Liver (tissue), 8 donors: ENCODE measurements at regions not wholly inside any gene's neighbourhood (a gene's known extent, or its start where the extent isn't known, plus 50 kb on each side); places are given as distances from the start of the nearest gene placed in this dataset.

Source experiments
- DNase-seq: peaks from one replicate; pipeline ENCODE4 v3.0.0-alpha.2; 2017; ENCODE audit warnings: low spot score
- H3K27ac ChIP-seq, 2 donors: one replicate each; pipeline ENCODE4 v1.7.0; 2013; ENCODE audit warnings: inconsistent platforms in 2 of 2, low read length in 2 of 2, control low read depth in 1 of 2, low read depth in 1 of 2, mild to moderate bottlenecking in 1 of 2
- H3K27me3 ChIP-seq, 4 donors: one replicate each; pipeline versions ENCODE4 v1.6.1 to v1.7.0; 2013; ENCODE audit warnings: low read length in 3 of 4, inconsistent platforms in 1 of 4, mild to moderate bottlenecking in 1 of 4, moderate library complexity in 1 of 4; ENCODE audit not compliant: control insufficient read depth in 4 of 4, insufficient read depth in 4 of 4
- H3K36me3 ChIP-seq, 4 donors: one replicate each; pipeline versions ENCODE4 v1.6.1 to v1.7.0; 2013; ENCODE audit warnings: low read length in 3 of 4, mild to moderate bottlenecking in 3 of 4, low read depth in 1 of 4, moderate library complexity in 1 of 4; ENCODE audit not compliant: control insufficient read depth in 4 of 4, insufficient read depth in 3 of 4
- H3K4me1 ChIP-seq, 4 donors: one replicate each; pipeline versions ENCODE4 v1.6.1 to v1.7.0; 2013; ENCODE audit warnings: low read length in 3 of 4, mild to moderate bottlenecking in 3 of 4, moderate library complexity in 1 of 4; ENCODE audit not compliant: control insufficient read depth in 4 of 4, insufficient read depth in 4 of 4
- H3K4me3 ChIP-seq, 3 donors: one replicate each; pipeline versions ENCODE4 v1.6.1 to v1.7.0; 2013; ENCODE audit warnings: low read length in 3 of 3, control low read depth in 1 of 3, low read depth in 1 of 3, mild to moderate bottlenecking in 1 of 3
- H3K9ac ChIP-seq, 2 donors: one replicate each; pipeline ENCODE4 v1.7.0; 2013; ENCODE audit warnings: low read length in 2 of 2, mild to moderate bottlenecking in 2 of 2, moderate library complexity in 2 of 2, control low read depth in 1 of 2, low read depth in 1 of 2
- H3K9me3 ChIP-seq, 4 donors: one replicate each; pipeline versions ENCODE4 v1.6.1 to v1.7.0; 2013; ENCODE audit warnings: low read length in 3 of 4; ENCODE audit not compliant: control insufficient read depth in 4 of 4
- EGR1 ChIP-seq, 2 donors: IDR thresholded peaks; 2 replicates each; pipeline ENCODE4 v1.6.1; 2016 to 2018; ENCODE audit warnings: antibody characterized with exemption in 2 of 2, low read depth in 2 of 2
- FOXA1 ChIP-seq: IDR thresholded peaks from 2 replicates; pipeline ENCODE4 v1.6.1; 2016; ENCODE audit warnings: antibody characterized with exemption
- FOXA2 ChIP-seq: IDR thresholded peaks from 2 replicates; pipeline ENCODE4 v1.6.1; 2016; ENCODE audit warnings: antibody characterized with exemption
- GABPA ChIP-seq, 2 donors: IDR thresholded peaks in 1 of 2; conservative IDR thresholded peaks in 1 of 2; 2 replicates each; pipeline ENCODE4 v1.6.1; 2016; ENCODE audit warnings: antibody characterized with exemption in 2 of 2, mild to moderate bottlenecking in 1 of 2, moderate library complexity in 1 of 2
- HNF4A ChIP-seq, 2 donors: conservative IDR thresholded peaks; 2 replicates each; pipeline ENCODE4 v1.6.1; 2016; ENCODE audit warnings: antibody characterized with exemption in 2 of 2, mild to moderate bottlenecking in 2 of 2
- HNF4G ChIP-seq: IDR thresholded peaks from 2 replicates; pipeline ENCODE4 v1.6.1; 2016; ENCODE audit warnings: antibody characterized with exemption
- JUND ChIP-seq, 2 donors: IDR thresholded peaks; 2 replicates each; pipeline ENCODE4 v1.6.1; 2016; ENCODE audit warnings: antibody characterized with exemption in 2 of 2
- NR2F2 ChIP-seq: IDR thresholded peaks from 2 replicates; pipeline ENCODE4 v1.6.1; 2016; ENCODE audit warnings: antibody characterized with exemption
- RAD21 ChIP-seq, 2 donors: IDR thresholded peaks; 2 replicates each; pipeline ENCODE4 v1.6.1; 2016; ENCODE audit warnings: antibody characterized with exemption in 2 of 2, mild to moderate bottlenecking in 2 of 2
- RXRA ChIP-seq, 2 donors: IDR thresholded peaks; 2 replicates each; pipeline ENCODE4 v1.6.1; 2017 to 2018; ENCODE audit warnings: antibody characterized with exemption in 2 of 2, mild to moderate bottlenecking in 1 of 2
- SP1 ChIP-seq: IDR thresholded peaks from 2 replicates; pipeline ENCODE4 v1.6.1; 2018; ENCODE audit warnings: antibody characterized with exemption, mild to moderate bottlenecking
- TAF1 ChIP-seq: conservative IDR thresholded peaks from 2 replicates; pipeline ENCODE4 v1.6.1; 2016; ENCODE audit warnings: antibody characterized with exemption, mild to moderate bottlenecking
- YY1 ChIP-seq: IDR thresholded peaks from 2 replicates; pipeline ENCODE4 v1.6.1; 2016; ENCODE audit warnings: antibody characterized with exemption, mild to moderate bottlenecking
- WGBS: extraction: QIAGEN DNeasy Blood & Tissue Kit; methylation state at CpG from one replicate; pipeline ENCODE4 v1.1.7; 2013; 5-methylcytosine and 5-hydroxymethylcytosine counted together
- TF ChIP-seq, protein P1 (sequence below): IDR thresholded peaks from 2 replicates; pipeline ENCODE4 v1.6.1; 2016; ENCODE audit warnings: antibody characterized with exemption, mild to moderate bottlenecking
- TF ChIP-seq, protein P2 (sequence below): IDR thresholded peaks from 2 replicates; pipeline ENCODE4 v1.6.1; 2016; ENCODE audit warnings: antibody characterized with exemption
- TF ChIP-seq, protein P3 (sequence below): IDR thresholded peaks from 2 replicates; pipeline ENCODE4 v1.6.1; 2016; ENCODE audit warnings: antibody characterized with exemption
- TF ChIP-seq, protein P4 (sequence below): IDR thresholded peaks from 2 replicates; pipeline ENCODE4 v1.6.1; 2016; ENCODE audit warnings: antibody characterized with exemption
- TF ChIP-seq, protein P5 (sequence below): fragments of 150-350 bp; IDR thresholded peaks from 2 replicates; pipeline ENCODE4 v1.5.1; 2017; ENCODE audit warnings: improper control_type of control experiment, low read depth, low read length; ENCODE audit not compliant: missing input control
- donor health status: healthy.
- donor health status: healthy.
- donor health status: healthy.
- donor health status: healthy.
- donor health status: healthy.

DNA sequence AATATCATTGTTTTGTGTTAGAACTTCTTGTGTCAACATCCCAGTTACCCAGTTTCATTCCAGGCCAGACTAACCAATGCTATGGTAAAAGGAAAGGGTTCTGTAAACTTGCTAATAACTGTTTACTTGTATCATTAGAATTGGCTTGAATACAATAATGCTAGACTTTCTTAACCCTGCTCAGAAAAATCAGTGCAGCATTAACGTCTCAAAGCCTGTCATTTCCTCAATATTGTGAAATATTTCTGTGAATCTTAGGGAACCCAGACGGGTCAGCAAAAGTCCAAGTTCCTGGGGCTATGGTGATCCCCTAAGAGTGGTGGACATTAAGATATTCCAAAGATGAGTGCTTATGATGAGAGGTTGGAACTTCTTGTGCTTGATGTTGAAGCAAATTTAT is 541.2 kb upstream of the MAGEB18 start:
- no peak overlapping the region for H3K4me3 ChIP-seq
- H3K4me1 ChIP-seq, result no peaks in the 10 kb centered on the region
- H3K9ac ChIP-seq, result no peak overlapping the region
- no peaks in the 10 kb centered on the region for H3K9me3 ChIP-seq
- no peak for DNase-seq
- H3K36me3 ChIP-seq, result no peaks in the 10 kb centered on the region
- no peak overlapping the region for H3K27ac ChIP-seq
- WGBS, result 44% methylated on average over 2 of the region's 2 CpGs
- H3K27me3 ChIP-seq, result no peaks in the 10 kb centered on the region
- TF ChIP-seq JUND (IDR thresholded peaks at IDR 0.05) (no peak), HNF4G (no peak), NR2F2 (no peak), HNF4A (conservative IDR thresholded peaks at IDR 0.05) (no peak), FOXA1 (no peak), RXRA (IDR thresholded peaks at IDR 0.05) (no peak), RAD21 (IDR thresholded peaks at IDR 0.05) (no peak), EGR1 (IDR thresholded peaks at IDR 0.05; ENCODE audit: low read depth in 2 of 2) (no peak), YY1 (no peak), GABPA (IDR thresholded peaks at IDR 0.05 in 1 of 2, conservative IDR thresholded peaks at IDR 0.05 in 1 of 2) (no peak), SP1 (no peak)
- TF ChIP-seq, protein P1, sequence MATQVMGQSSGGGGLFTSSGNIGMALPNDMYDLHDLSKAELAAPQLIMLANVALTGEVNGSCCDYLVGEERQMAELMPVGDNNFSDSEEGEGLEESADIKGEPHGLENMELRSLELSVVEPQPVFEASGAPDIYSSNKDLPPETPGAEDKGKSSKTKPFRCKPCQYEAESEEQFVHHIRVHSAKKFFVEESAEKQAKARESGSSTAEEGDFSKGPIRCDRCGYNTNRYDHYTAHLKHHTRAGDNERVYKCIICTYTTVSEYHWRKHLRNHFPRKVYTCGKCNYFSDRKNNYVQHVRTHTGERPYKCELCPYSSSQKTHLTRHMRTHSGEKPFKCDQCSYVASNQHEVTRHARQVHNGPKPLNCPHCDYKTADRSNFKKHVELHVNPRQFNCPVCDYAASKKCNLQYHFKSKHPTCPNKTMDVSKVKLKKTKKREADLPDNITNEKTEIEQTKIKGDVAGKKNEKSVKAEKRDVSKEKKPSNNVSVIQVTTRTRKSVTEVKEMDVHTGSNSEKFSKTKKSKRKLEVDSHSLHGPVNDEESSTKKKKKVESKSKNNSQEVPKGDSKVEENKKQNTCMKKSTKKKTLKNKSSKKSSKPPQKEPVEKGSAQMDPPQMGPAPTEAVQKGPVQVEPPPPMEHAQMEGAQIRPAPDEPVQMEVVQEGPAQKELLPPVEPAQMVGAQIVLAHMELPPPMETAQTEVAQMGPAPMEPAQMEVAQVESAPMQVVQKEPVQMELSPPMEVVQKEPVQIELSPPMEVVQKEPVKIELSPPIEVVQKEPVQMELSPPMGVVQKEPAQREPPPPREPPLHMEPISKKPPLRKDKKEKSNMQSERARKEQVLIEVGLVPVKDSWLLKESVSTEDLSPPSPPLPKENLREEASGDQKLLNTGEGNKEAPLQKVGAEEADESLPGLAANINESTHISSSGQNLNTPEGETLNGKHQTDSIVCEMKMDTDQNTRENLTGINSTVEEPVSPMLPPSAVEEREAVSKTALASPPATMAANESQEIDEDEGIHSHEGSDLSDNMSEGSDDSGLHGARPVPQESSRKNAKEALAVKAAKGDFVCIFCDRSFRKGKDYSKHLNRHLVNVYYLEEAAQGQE, result no peak
- TF ChIP-seq, protein P2, sequence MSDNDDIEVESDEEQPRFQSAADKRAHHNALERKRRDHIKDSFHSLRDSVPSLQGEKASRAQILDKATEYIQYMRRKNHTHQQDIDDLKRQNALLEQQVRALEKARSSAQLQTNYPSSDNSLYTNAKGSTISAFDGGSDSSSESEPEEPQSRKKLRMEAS, result no peak
- TF ChIP-seq, protein P3, sequence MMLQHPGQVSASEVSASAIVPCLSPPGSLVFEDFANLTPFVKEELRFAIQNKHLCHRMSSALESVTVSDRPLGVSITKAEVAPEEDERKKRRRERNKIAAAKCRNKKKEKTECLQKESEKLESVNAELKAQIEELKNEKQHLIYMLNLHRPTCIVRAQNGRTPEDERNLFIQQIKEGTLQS, result no peak
- TF ChIP-seq, protein P4, sequence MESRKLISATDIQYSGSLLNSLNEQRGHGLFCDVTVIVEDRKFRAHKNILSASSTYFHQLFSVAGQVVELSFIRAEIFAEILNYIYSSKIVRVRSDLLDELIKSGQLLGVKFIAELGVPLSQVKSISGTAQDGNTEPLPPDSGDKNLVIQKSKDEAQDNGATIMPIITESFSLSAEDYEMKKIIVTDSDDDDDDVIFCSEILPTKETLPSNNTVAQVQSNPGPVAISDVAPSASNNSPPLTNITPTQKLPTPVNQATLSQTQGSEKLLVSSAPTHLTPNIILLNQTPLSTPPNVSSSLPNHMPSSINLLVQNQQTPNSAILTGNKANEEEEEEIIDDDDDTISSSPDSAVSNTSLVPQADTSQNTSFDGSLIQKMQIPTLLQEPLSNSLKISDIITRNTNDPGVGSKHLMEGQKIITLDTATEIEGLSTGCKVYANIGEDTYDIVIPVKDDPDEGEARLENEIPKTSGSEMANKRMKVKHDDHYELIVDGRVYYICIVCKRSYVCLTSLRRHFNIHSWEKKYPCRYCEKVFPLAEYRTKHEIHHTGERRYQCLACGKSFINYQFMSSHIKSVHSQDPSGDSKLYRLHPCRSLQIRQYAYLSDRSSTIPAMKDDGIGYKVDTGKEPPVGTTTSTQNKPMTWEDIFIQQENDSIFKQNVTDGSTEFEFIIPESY, result no peak
- TF ChIP-seq, protein P5, sequence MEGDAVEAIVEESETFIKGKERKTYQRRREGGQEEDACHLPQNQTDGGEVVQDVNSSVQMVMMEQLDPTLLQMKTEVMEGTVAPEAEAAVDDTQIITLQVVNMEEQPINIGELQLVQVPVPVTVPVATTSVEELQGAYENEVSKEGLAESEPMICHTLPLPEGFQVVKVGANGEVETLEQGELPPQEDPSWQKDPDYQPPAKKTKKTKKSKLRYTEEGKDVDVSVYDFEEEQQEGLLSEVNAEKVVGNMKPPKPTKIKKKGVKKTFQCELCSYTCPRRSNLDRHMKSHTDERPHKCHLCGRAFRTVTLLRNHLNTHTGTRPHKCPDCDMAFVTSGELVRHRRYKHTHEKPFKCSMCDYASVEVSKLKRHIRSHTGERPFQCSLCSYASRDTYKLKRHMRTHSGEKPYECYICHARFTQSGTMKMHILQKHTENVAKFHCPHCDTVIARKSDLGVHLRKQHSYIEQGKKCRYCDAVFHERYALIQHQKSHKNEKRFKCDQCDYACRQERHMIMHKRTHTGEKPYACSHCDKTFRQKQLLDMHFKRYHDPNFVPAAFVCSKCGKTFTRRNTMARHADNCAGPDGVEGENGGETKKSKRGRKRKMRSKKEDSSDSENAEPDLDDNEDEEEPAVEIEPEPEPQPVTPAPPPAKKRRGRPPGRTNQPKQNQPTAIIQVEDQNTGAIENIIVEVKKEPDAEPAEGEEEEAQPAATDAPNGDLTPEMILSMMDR, result no peak

DNA sequence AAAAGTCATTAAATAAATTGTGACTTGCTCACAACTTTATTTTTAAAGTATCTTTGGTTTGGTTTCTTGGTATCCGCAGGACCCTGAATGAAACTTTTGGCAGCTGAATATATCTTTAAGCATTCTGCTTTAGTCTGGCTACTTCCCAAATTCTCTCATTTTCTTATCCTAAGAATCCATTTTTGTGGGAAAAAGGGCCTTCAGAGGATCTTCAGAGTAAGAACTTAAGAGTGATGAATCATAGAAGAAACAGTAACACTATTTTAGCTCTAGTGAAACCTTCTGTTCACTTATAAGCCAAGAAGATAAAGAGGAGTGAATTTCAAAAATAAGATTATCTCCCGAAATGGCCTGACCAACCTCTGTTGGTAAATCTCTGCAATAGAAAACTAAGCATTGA is 540.6 kb upstream of the MAGEB18 start:
- Histone ChIP-seq H3K9ac (no peak overlapping the region), H3K4me3 (no peak overlapping the region), H3K27ac (no peak overlapping the region), H3K27me3 (no peaks in the 10 kb centered on the region), H3K36me3 (no peaks in the 10 kb centered on the region), H3K9me3 (no peaks in the 10 kb centered on the region), H3K4me1 (no peaks in the 10 kb centered on the region)
- 77% methylated on average over 2 of the region's 2 CpGs for WGBS
- DNase-seq, result no peak
- TF ChIP-seq, protein P1, result no peak
- TF ChIP-seq, protein P4, result no peak
- no peak for TF ChIP-seq RXRA (IDR thresholded peaks at IDR 0.05)
- no peak for TF ChIP-seq HNF4A (conservative IDR thresholded peaks at IDR 0.05)
- no peak for TF ChIP-seq YY1
- no peak for TF ChIP-seq FOXA1
- no peak for TF ChIP-seq EGR1 (IDR thresholded peaks at IDR 0.05; ENCODE audit: low read depth in 2 of 2)
- TF ChIP-seq RAD21 (IDR thresholded peaks at IDR 0.05), result no peak
- TF ChIP-seq JUND (IDR thresholded peaks at IDR 0.05), result no peak
- no peak for TF ChIP-seq TAF1
- no peak for TF ChIP-seq HNF4G
- TF ChIP-seq SP1, result no peak
- no peak for TF ChIP-seq FOXA2
- TF ChIP-seq, protein P3, result no peak
